Loucy (cell line): ENCODE measurements at regions not wholly inside any gene's neighbourhood (a gene's known extent, or its start where the extent isn't known, plus 50 kb on each side); places are given as distances from the start of the nearest gene placed in this dataset.

Source experiments
- EZH2phosphoT487 ChIP-seq: fragments of 200-600 bp; IDR thresholded peaks from 2 replicates; pipeline ENCODE4 v1.6.1; 2018; ENCODE audit warnings: antibody characterized with exemption, mild to moderate bottlenecking, moderate library complexity, borderline replicate concordance
- TF ChIP-seq, protein P1 (sequence below): fragments of 200-600 bp; sonication (generic); conservative IDR thresholded peaks from 2 replicates; pipeline ENCODE4 v1.5.1; 2014; ENCODE audit warnings: mild to moderate bottlenecking, antibody characterized with exemption, low read length

DNA sequence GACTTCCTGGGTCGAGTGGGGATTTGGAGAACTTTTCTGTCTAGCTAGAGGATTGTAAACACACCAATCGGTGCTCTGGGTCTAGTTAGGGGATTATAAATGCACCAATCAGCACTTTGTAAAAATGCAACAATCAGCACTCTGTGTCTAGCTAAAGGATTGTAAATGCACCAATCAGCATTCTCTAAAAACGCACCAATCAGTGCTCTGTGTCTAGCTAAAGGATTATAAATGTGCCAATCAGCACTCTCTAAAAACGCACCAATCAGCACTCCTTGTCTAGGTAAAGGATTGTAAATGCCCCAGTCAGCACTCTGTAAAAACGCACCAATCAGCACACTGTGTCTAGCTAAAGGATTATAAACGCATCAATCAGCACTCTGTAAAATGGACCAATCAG, 209.0 kb upstream of the SLC35B3 start:
- TF ChIP-seq, protein P1, sequence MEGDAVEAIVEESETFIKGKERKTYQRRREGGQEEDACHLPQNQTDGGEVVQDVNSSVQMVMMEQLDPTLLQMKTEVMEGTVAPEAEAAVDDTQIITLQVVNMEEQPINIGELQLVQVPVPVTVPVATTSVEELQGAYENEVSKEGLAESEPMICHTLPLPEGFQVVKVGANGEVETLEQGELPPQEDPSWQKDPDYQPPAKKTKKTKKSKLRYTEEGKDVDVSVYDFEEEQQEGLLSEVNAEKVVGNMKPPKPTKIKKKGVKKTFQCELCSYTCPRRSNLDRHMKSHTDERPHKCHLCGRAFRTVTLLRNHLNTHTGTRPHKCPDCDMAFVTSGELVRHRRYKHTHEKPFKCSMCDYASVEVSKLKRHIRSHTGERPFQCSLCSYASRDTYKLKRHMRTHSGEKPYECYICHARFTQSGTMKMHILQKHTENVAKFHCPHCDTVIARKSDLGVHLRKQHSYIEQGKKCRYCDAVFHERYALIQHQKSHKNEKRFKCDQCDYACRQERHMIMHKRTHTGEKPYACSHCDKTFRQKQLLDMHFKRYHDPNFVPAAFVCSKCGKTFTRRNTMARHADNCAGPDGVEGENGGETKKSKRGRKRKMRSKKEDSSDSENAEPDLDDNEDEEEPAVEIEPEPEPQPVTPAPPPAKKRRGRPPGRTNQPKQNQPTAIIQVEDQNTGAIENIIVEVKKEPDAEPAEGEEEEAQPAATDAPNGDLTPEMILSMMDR: no peak
- TF ChIP-seq EZH2phosphoT487: no peak
